HL-60 (cell line): ENCODE measurements at regions not wholly inside any gene's neighbourhood (a gene's known extent, or its start where the extent isn't known, plus 50 kb on each side); places are given as distances from the start of the nearest gene placed in this dataset.

ENCODE experiments used
- GABPA ChIP-seq: IDR thresholded peaks from 2 replicates; pipeline ENCODE4 v1.6.1; 2012; ENCODE audit warnings: low read depth
- POLR2AphosphoS5 ChIP-seq: IDR thresholded peaks from 2 replicates; pipeline ENCODE4 v1.6.1; 2012; ENCODE audit warnings: low read depth
- SPI1 ChIP-seq: IDR thresholded peaks from 2 replicates; pipeline ENCODE4 v1.6.1; 2012; ENCODE audit warnings: low read depth, mild to moderate bottlenecking, borderline replicate concordance
- TF ChIP-seq, protein P1 (sequence below): IDR thresholded peaks from one replicate; pipeline ENCODE4 v1.5.1; 2011; ENCODE audit warnings: low read length, control low read depth, inconsistent platforms; ENCODE audit not compliant: insufficient read depth
- TF ChIP-seq, protein P2 (sequence below): IDR thresholded peaks from 2 replicates; pipeline ENCODE4 v1.6.1; 2012; ENCODE audit warnings: low read depth; ENCODE audit not compliant: insufficient replicate concordance

DNA sequence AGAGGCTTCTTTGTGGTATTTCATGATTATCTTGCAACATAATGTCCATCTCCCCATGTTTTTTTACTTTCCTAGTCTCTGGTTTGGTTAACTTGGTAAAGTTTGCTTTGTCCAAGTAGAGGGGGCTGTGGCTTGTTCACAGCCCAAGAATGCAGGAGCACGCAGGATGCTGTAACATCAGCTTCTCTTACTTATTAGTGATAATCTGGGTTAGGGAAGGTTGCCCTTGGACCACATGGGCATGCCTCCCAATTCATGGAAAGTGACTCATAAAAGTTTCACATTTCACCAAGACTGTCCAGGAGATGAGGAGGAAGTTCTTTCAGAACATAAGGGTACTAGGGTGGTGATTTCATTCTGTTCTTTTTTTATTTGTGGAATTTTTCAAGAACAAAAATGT is 146.0 kb upstream of the USP9Y start:
- TF ChIP-seq, protein P1, sequence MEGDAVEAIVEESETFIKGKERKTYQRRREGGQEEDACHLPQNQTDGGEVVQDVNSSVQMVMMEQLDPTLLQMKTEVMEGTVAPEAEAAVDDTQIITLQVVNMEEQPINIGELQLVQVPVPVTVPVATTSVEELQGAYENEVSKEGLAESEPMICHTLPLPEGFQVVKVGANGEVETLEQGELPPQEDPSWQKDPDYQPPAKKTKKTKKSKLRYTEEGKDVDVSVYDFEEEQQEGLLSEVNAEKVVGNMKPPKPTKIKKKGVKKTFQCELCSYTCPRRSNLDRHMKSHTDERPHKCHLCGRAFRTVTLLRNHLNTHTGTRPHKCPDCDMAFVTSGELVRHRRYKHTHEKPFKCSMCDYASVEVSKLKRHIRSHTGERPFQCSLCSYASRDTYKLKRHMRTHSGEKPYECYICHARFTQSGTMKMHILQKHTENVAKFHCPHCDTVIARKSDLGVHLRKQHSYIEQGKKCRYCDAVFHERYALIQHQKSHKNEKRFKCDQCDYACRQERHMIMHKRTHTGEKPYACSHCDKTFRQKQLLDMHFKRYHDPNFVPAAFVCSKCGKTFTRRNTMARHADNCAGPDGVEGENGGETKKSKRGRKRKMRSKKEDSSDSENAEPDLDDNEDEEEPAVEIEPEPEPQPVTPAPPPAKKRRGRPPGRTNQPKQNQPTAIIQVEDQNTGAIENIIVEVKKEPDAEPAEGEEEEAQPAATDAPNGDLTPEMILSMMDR, result no peak
- TF ChIP-seq POLR2AphosphoS5 (no peak), GABPA (no peak), SPI1 (no peak)
- TF ChIP-seq, protein P2, sequence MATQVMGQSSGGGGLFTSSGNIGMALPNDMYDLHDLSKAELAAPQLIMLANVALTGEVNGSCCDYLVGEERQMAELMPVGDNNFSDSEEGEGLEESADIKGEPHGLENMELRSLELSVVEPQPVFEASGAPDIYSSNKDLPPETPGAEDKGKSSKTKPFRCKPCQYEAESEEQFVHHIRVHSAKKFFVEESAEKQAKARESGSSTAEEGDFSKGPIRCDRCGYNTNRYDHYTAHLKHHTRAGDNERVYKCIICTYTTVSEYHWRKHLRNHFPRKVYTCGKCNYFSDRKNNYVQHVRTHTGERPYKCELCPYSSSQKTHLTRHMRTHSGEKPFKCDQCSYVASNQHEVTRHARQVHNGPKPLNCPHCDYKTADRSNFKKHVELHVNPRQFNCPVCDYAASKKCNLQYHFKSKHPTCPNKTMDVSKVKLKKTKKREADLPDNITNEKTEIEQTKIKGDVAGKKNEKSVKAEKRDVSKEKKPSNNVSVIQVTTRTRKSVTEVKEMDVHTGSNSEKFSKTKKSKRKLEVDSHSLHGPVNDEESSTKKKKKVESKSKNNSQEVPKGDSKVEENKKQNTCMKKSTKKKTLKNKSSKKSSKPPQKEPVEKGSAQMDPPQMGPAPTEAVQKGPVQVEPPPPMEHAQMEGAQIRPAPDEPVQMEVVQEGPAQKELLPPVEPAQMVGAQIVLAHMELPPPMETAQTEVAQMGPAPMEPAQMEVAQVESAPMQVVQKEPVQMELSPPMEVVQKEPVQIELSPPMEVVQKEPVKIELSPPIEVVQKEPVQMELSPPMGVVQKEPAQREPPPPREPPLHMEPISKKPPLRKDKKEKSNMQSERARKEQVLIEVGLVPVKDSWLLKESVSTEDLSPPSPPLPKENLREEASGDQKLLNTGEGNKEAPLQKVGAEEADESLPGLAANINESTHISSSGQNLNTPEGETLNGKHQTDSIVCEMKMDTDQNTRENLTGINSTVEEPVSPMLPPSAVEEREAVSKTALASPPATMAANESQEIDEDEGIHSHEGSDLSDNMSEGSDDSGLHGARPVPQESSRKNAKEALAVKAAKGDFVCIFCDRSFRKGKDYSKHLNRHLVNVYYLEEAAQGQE, result no peak
